ENCODE measurements at regions not wholly inside any gene's neighbourhood (a gene's known extent, or its start where the extent isn't known, plus 50 kb on each side); places are given as distances from the start of the nearest gene placed in this dataset.

DNA sequence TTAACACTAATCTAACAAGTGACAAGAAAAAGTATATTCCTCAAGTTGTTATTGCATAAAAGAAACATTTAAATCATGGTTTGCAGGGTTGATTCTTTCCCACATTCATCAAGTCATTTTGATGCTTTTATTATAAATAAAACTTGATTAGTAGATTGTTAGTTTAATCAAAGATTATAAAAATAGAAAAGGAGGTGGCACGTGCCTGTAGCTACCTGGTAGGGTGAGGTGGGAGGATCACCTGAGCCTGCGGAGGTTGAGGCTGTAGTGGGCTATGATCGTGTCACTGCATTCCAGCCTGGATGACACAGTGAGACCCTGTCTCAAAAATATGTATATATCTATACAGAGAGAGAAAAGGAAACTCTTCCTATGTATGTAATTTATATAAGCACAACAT lies 433.2 kb upstream of the RGS6 start:
- TF ChIP-seq EZH2 (IDR thresholded peaks at IDR 0.05; ENCODE audit: low read depth) (no peak), CTCF (conservative IDR thresholded peaks at IDR 0.05) (no peak)

Data from PC-9 (cell line).